ENCODE measurements at regions not wholly inside any gene's neighbourhood (a gene's known extent, or its start where the extent isn't known, plus 50 kb on each side); places are given as distances from the start of the nearest gene placed in this dataset.
"Not testable (repeated sequence)": the region's sequence is repeated elsewhere in the genome, so short reads cannot be mapped to it uniquely, and the experiment has no call there.

DNA sequence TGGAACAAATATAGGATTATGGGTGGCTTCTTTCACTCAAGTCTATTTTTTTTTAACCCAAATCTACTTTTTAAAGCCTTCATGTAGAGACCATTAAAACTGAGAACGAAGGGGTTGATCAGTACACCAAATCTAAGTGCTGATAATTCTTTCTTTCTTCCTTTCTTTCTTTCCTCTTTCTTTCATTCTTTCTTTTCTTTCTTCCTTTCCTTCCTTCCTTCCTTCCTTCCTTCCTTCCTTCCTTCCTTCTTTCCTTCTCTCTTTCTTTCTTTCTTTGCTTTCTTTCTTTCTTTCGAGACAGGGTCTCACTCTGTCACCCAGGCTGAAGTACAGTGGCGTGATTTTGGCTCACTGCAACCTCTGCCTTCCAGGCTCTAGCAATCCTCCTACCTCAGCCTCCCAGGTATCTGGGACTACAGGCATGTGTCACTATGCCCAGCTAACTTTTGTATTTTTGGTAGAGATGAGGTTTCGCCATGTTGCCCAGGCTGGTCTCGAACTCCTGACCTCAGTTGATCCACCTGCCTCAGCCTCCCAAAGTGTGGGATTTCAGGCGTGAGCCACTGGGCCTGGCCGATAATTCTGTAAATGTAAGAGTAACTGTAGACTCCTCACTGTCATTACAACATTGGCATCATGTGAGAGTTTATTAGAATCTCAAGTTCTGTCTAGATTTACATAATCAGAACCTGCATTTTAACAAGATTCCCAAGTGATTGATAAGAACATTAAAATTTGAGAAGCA is 236.4 kb downstream of the TFEC start:
- DNase-seq (ENCODE audit: low read depth) = no peak

- no peak for DNase-seq (ENCODE audit: low read depth)
These were observed 240.7 kb downstream of the TFEC start for GRCh38 chr7:115789901-115790300.

DNA sequence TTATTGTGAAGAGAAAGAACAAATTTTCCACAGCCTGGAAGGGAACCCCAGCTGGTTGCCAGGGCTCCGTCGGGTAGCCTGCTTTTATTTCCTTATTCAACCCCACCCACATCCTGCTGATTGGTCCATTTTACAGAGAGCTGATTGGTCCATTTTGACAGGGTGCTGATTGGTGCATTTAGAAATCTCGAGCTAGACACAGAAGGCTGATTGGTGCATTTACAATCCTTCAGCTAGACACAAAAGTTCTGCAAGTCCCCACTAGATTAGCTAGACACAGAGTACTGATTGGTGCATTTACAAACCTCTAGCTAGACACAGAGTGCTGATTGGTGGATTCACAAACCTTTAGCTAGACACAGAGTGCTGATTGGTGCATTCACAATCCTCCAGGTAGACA is 241.1 kb downstream of the TFEC start:
- DNase-seq (ENCODE audit: low read depth) = not testable (repeated sequence)

GRCh38 chr7:115782696-115783490 is 247.7 kb downstream of the TFEC start:
- DNase-seq (ENCODE audit: low read depth) = peak; percentile 7

DNA sequence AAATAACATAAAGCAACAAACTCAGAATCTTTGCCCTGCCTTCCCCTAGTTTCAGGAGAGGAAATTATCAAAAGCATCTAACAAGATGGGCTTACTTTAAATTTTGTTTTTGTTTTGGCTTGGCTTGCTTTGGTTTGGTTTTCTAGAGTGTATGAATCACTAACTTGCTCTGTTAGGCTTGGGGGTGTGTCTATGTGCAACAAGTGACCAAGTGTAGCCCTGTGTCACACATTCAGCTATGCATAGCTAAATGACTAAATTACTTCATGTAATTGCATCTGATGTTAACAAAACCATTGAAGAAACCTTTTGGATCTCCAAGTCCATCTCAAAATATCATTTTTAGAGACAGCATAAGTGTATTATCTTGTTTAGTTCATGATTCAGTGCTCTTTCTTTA is 251.0 kb downstream of the TFEC start:
- DNase-seq (ENCODE audit: low read depth) = no peak

DNA sequence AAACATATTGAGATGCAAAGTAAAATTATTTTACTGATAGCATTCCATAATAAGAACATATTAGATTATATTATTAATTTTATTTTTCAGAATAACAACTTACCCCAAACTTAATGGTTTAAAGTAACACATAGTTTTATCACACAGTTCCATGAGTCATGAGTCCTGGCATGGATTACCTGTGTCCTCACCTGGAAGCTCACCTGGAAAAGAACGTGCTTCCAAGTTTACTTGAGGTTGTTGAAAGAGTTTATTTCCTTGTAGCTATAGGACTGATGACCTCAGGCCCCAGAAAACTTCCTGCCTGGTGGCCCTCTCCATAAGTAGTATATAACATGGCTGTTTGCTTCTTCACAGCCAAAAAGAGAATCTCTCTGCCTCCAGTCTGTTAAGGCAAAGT is 254.6 kb downstream of the TFEC start:
- no peak for DNase-seq (ENCODE audit: low read depth)

DNA sequence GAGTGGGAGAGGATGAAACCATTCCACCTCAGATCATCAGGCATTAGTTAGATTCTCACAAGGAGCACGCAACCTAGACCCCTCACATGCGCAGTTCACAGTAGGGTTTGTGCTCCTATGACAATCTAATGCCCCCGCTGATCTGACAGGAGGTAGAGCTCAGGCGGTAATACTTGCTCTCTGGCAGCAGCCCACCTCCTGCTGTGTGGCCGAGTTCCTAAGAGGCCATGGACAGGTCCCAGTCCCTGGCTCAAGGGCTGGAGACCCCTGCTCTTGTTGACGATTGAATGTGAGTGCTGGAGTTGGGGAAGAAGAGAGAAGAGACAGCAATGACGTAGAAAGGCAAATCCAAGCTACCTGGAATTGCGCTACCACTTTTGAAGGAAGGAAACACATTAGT is 267.2 kb downstream of the TFEC start:
- no peak for DNase-seq (ENCODE audit: low read depth)

GRCh38 chr7:115758025-115758424 is 272.5 kb downstream of the TFEC start:
- DNase-seq (ENCODE audit: low read depth) = no peak

- no peak for DNase-seq (ENCODE audit: low read depth)
These were observed 276.3 kb downstream of the TFEC start for GRCh38 chr7:115754226-115754625.

DNA sequence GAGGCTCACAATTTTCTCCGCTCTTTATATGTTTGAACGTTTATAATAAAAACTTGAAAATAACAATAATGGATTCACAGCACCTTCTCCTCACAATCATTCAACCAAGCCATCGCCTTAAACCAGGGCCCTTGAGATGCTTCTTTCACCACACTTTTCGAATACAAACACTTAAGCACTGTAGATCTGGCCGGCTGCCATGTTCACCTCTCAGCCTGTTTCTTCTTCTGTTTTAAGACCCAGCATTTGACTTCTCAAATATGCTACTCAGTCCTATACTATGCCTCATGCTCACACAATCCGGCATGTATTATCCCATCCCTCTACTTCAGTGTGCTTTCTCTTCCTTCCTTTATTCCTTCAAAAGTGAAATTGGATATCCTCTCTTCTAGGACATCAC is 280.6 kb downstream of the TFEC start:
- DNase-seq (ENCODE audit: low read depth) = no peak

- peak; percentile 10 for DNase-seq (ENCODE audit: low read depth)
These were observed 282.3 kb downstream of the TFEC start for GRCh38 chr7:115748123-115748738.

- DNase-seq (ENCODE audit: low read depth) = peak; percentile 7
These were observed 283.4 kb downstream of the TFEC start for GRCh38 chr7:115747174-115747573.

DNA sequence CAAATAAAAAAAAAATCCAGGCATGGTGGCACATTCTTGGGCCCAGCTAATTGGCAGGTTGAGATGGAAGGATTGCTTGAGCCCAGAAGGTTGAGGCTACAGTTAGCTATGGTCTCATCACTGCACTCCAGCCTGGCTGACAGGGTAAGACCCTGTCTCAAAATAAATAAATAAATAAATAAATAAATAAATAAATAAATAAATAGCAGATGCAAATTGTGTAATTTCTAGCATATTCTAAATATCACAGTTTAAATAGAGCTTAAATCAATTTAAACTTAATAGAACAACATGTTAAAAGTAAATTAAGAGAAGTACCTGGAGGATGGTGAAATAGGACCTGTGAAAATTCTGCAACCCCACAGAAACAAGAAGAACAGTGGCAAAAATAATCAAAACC is 290.5 kb downstream of the TFEC start:
- no peak for DNase-seq (ENCODE audit: low read depth)

GRCh38 chr7:115734641-115735040 is 295.9 kb downstream of the TFEC start:
- no peak for DNase-seq (ENCODE audit: low read depth)

DNA sequence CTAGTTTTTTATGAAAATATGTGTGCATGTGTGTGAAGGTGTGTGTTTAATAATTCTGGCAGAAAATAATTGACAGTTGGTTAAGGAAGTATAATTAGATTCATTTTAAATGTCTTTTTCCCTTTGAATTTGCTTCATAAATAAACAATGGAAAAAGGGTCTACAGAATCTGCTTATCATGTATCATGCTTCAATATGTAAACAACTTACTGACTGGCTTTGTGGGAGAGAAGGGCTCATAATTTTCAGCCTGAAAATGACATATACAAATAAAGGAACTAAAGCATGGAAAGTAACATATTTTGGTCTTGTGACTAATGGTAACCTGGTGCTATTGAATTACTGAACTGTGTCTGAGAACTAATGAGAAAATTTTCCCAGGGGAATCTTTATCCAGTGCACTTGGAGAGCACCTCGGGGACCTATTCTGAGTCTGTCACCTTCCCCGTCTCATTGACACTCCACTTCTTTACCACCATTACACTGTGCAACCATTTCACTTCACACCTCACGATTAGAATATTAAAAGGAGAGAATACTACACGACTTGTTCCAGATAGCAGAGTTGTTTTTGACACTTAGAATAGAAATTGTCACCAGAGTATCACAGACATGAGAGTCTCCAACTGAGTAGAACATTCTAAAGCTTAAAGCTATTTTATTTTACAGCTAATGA is 298.6 kb downstream of the TFEC start:
- no peak for DNase-seq (ENCODE audit: low read depth)

DNA sequence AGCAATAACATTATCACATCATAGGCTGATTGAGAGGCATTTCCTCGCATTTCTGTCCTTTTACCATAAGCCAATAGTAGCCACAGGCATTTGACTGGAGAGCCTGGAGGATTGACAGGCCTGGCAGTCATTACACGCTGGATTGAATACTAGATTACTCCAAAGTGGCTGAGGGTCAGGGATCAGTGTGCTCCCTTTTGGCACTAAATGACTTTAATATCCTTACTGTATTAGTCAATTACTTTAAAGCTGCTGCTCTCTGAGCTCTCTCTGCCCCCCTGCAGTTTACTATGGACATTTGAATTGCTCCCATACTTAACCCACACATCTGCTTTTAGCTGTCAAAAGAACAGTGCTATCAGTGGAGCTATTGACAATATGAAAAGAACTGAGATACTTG is 302.0 kb downstream of the TFEC start:
- no peak for DNase-seq (ENCODE audit: low read depth)

GRCh38 chr7:115724400-115725056 is 306.0 kb downstream of the TFEC start:
- DNase-seq (ENCODE audit: low read depth) = peak; percentile 6

DNA sequence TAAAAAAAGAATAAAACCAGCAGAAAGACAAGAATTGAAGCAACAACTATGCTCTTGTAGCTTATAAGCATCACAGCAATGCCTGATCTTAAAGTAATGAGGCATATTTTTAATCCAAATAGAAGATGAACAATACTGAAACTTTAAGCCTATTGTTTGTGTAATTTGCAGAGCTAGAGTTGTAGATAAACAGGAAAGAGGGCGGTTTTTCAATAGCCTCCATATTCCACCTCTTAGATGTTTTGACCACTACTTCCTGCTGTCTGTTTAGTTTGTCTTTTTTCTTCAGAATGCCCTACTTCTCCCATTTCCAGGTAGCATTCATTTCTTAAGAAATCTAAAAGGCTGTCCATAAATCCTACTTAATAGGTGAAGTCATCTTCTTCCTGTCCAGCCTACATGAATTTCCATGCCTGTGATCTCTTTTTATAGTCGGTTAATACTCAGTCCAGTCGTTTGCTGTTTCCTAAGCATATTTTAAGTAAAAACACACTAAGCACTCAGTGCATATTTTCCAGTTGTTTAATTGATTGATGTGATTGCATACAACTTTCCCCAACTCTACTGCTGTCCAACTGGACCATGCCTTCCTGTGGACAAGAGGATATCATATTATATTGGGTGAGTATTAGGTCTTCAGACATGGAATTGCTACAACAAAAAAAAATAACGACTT is 308.1 kb downstream of the TFEC start:
- DNase-seq (ENCODE audit: low read depth) = no peak

GRCh38 chr7:115721293-115722217 is 309.0 kb downstream of the TFEC start:
- DNase-seq (ENCODE audit: low read depth) = no peak

- DNase-seq (ENCODE audit: low read depth) = no peak
These were observed 310.6 kb downstream of the TFEC start for GRCh38 chr7:115719963-115720362.

All from amniotic epithelial cell (primary cell).